A673 (cell line): ENCODE measurements at regions not wholly inside any gene's neighbourhood (a gene's known extent, or its start where the extent isn't known, plus 50 kb on each side); places are given as distances from the start of the nearest gene placed in this dataset.
A peak's percentile ranks its signal among the peaks of the same experiment; 100 is the strongest.

ENCODE experiments used
- BruUV-seq: library from RNA; stranded (reverse); fragments of 400-500 nt; replicated peaks from 2 replicates; lab custom pipeline; 2021; lab: Mats Ljungman, UMichigan
- CTCF ChIA-PET: fragments of 300-600 bp; sonication (Branson Sonifier 250); formaldehyde crosslinking; loops from one replicate; lab custom pipeline; 2022; ENCODE audit warnings: antibody characterized with exemption; lab: Charles Lee
- POLR2A ChIA-PET: fragments of 300-600 bp; sonication (Branson Sonifier 250); formaldehyde crosslinking; loops from one replicate; lab custom pipeline; 2022; ENCODE audit warnings: antibody characterized with exemption; ENCODE audit not compliant: low non-redundant PET; lab: Charles Lee
- DNase-seq: peaks from one replicate; pipeline ENCODE4 v3.0.0-alpha.2; 2015; ENCODE audit warnings: low spot score
- H3K27ac ChIP-seq: fragments of 200-600 bp; sonication (generic); 2 replicates; pipeline ENCODE4 v1.5.1; 2016; ENCODE audit warnings: mixed run types, low read depth, mild to moderate bottlenecking, mixed read lengths, antibody characterized with exemption, low read length; ENCODE audit not compliant: poor library complexity, severe bottlenecking
- H3K27me3 ChIP-seq: fragments of 200-600 bp; sonication (generic); replicated peaks from 2 replicates; pipeline ENCODE4 v1.6.1; 2017; ENCODE audit warnings: mixed run types, low read depth, mild to moderate bottlenecking, mixed read lengths, antibody characterized with exemption, low read length; ENCODE audit not compliant: insufficient read depth, poor library complexity
- H3K36me3 ChIP-seq: fragments of 200-600 bp; sonication (generic); 2 replicates; pipeline ENCODE4 v1.6.1; 2016; ENCODE audit warnings: mixed run types, mild to moderate bottlenecking, mixed read lengths, antibody characterized with exemption, low read length; ENCODE audit not compliant: insufficient read depth, poor library complexity, severe bottlenecking
- H3K4me1 ChIP-seq: fragments of 200-600 bp; sonication (generic); 2 replicates; pipeline ENCODE4 v1.6.1; 2017; ENCODE audit warnings: mixed run types, mild to moderate bottlenecking, mixed read lengths, antibody characterized with exemption, low read length; ENCODE audit not compliant: insufficient read depth, poor library complexity, severe bottlenecking
- H3K4me3 ChIP-seq: fragments of 200-600 bp; sonication (generic); 2 replicates; pipeline ENCODE4 v1.5.1; 2016; ENCODE audit warnings: low read depth, mixed run types, mild to moderate bottlenecking, mixed read lengths, low read length; ENCODE audit not compliant: poor library complexity, severe bottlenecking
- H3K9me3 ChIP-seq: fragments of 200-600 bp; sonication (generic); 2 replicates; pipeline ENCODE4 v1.6.1; 2016; ENCODE audit warnings: mixed run types, low read depth, mild to moderate bottlenecking, mixed read lengths, antibody characterized with exemption, low read length; ENCODE audit not compliant: poor library complexity, severe bottlenecking
- CTCF ChIP-seq: fragments of 300-800, 200-600 bp; sonication (generic); conservative IDR thresholded peaks from 2 replicates; pipeline ENCODE4 v1.5.1; 2017; ENCODE audit warnings: low read depth, mild to moderate bottlenecking, antibody characterized with exemption, low read length, moderate library complexity, mixed read lengths
- EZH2 ChIP-seq: fragments of 200-600 bp; sonication (generic); IDR thresholded peaks from 2 replicates; pipeline ENCODE4 v1.6.1; 2017; ENCODE audit warnings: borderline replicate concordance, low read depth, mild to moderate bottlenecking, mixed read lengths, antibody characterized with exemption, low read length; ENCODE audit not compliant: poor library complexity, severe bottlenecking
- intact Hi-C: fragments of 100-400 bp; cut with micrococcal nuclease; formaldehyde crosslinking; loops from one replicate; pipeline ENCODE4 v1.10.0; 2022; ENCODE audit not compliant: unreplicated experiment

- Histone ChIP-seq H3K4me3 (no peak overlapping the region), H3K36me3 (no peaks in the 10 kb centered on the region), H3K27ac (no peak overlapping the region), H3K4me1 (peaks cover 5% of the 10 kb centered on the region), H3K9me3 (no peaks in the 10 kb centered on the region), H3K27me3 (no peaks in the 10 kb centered on the region)
- no TSS peak for BruUV-seq
- DNase-seq: no peak
- POLR2A ChIA-PET: interaction anchor here (0.6 kb wide), 1 partner anchor 1096 kb away, joined by 3 read pairs; no protein-coding TSS in a partner anchor
- CTCF ChIA-PET: no interaction called here
- intact Hi-C loops: no loop called here
- TF ChIP-seq CTCF: no peak
- no peak for TF ChIP-seq EZH2
Observed at GRCh38 chr4:124454772-124455270, 257.7 kb downstream of the ANKRD50 start.

GRCh38 chr4:124455671-124456070 is 256.9 kb downstream of the ANKRD50 start:
- Histone ChIP-seq H3K4me1 (peaks cover 12% of the 10 kb centered on the region), H3K4me3 (no peak overlapping the region), H3K36me3 (no peaks in the 10 kb centered on the region), H3K27me3 (no peaks in the 10 kb centered on the region), H3K27ac (no peak overlapping the region), H3K9me3 (no peaks in the 10 kb centered on the region)
- intact Hi-C loops: no loop called here
- POLR2A ChIA-PET: no interaction called here
- TF ChIP-seq EZH2 (no peak), CTCF (no peak)
- BruUV-seq: no TSS peak
- no peak for DNase-seq
- CTCF ChIA-PET: no interaction called here

GRCh38 chr4:124459196-124459940 is 253.2 kb downstream of the ANKRD50 start:
- Histone ChIP-seq H3K27me3 (no peaks in the 10 kb centered on the region), H3K4me3 (no peak overlapping the region), H3K9me3 (no peaks in the 10 kb centered on the region), H3K4me1 (peaks cover 15% of the 10 kb centered on the region), H3K36me3 (no peaks in the 10 kb centered on the region), H3K27ac (peak overlapping the region; percentile 34)
- intact Hi-C loops: no loop called here
- TF ChIP-seq CTCF (no peak), EZH2 (no peak)
- CTCF ChIA-PET: no interaction called here
- POLR2A ChIA-PET: no interaction called here
- DNase-seq: peak; percentile 67
- BruUV-seq: no TSS peak
